ENCODE measurements at regions not wholly inside any gene's neighbourhood (a gene's known extent, or its start where the extent isn't known, plus 50 kb on each side); places are given as distances from the start of the nearest gene placed in this dataset.
A peak's percentile ranks its signal among the peaks of the same experiment; 100 is the strongest.

DNA sequence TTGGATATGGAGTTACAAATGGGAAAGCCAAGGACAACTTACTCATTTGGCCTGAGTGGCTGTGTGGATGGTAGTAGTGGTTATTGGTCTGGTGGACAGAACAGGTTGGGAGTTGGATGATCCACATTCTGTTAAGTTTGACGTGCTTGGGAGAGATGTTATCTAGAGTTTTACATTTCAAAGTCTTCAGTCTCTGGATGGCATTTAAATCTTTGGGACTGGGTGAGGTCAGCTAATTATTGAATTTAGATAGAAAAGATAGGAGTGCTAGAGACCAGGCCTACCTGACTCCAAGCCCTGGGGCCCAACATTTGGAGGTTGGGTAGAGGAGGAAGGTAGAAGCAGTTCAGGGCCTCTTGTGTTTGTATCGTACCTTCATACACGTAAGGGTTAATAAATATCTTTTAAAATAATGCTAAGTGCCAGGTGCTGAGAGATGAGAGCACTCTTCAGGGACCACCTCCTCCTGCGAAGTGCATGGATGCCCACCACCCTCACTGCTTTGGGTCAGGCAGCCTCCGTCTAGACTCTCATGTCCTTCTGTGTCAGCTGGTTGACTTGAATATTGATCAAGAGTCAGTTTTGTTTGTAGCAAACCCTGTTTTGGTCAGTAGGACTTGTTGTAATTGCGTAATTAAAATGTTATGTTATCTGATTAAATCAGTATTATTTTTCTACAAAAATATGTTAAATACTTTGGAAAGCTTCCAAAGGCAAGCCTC is 460.4 kb upstream of the RGS6 start:
- no peak for DNase-seq

DNA sequence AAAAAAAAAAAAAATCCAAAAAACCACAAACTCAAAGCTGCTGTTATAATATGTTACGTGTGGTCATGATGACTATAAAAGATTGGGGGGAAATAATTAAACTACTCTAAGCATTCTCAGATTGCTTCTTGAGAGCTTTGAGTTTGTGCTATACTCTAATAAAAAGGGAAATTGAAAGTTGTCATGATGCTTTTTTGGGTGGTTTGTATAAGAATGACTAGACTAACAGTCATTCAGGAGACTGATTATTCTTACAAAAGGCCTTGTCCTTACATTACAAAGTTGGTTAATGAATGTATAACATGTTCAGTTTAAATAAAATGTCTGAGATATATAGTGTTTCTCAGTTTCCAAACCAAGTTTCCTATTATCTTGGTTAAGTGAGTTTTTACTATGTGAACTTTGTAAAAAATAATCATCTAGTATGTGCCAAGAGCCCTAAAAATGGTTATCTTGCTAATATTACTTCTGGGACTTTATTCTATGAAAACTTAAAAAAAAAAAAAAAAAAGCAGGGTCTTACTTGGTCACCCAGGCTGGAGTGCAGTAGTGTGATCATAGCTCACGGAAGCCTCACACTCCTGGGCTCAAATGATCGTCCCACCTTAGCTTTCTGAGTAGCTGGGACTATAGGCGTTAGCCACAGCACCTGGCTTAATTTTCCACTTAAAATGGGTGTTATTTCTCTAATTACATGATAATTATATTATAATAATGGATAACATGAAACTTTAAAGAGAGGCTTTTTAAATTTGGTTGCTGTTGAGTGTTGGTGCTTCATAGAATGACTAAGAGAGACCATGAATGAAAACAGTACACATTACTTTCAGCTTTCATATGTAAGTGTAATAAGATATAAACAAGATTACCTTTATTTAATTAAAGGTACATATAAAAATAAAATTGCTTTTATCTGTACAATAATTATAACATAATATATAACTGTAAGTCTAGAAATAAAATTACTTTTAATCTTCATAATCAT is 459.6 kb upstream of the RGS6 start:
- peak in 1 of 5 experiments; percentile 58 for DNase-seq

DNA sequence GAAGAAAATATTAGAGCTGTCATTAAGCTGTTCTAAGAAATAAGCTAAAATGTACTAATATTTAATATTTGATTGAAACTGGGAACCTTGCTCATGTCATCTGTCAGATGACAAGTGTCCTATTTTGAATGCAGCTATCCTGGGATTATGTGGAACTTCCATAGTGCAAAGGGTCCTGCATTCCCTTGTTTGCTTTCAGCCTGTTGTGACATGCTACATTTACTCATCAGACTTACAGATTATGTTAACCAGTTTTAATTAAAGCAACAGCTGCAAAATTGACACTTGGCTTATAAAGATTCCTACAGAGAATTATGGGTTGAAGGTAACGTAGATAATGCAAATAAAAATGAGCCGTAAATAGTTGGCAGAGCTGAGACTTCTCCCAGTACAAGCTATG is 458.4 kb upstream of the RGS6 start:
- DNase-seq: no peak

DNA sequence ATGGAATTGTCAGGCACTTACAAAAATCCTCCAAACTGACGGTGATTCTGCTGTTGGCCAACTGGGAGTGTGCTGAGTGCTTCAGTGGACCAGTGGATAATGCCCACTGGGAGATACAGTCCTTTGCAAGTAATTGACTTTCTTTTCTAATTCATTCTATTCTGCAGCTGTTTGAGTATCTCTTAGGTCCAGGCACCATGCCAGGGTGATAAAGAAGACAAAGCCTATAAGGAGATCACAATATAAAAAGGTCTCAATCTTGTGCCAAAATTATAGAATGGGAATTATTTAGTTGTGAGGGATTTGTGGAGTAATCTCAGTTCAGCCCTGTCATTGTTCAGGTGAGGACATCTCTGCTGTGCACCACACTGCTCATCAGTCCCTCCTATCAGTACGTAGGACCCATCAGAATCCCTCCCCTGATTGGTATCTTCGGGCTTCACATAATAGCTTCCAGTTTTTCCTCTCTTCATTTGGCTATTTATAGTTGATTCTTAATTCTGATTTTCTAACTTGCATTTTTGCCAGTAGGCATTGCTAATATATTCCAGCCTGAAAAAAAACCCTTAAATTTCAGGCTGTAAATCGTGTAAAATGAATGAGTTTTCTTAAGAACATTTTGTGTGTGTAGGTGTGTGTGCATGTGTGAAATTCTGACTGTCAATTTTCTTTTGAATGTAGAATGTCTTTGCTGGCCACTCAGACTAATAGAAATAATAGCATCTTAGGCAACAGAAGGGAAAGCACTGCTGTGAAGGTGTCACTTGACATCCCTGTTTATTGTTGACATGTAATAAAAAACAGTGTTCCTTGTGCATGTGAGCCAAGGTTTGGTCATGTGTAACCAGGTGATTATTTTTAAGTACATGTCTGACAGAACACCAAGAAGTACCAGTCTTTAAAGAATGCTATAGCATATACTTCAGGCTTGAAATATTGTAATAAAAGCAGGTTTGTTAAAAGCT is 457.6 kb upstream of the RGS6 start:
- DNase-seq: no peak

DNA sequence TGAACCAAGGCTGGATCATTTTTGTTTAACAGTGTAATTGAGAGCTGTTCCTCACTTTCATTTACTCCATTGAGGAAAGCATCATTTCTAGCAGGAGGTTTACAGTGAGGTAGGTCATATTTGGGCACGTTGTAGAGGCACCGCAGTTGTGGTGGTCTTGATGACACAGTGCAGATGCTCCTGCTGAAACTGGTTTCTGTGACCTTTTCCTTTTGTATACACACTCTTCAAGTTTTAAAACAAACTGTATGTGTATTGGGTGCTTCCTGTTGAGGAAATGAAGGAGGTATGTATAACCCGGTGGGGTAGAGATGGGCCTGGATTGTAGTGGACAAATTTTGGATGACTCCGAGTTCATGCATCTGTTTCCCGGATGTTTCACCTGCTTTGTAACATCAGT is 456.3 kb upstream of the RGS6 start:
- no peak for DNase-seq

DNA sequence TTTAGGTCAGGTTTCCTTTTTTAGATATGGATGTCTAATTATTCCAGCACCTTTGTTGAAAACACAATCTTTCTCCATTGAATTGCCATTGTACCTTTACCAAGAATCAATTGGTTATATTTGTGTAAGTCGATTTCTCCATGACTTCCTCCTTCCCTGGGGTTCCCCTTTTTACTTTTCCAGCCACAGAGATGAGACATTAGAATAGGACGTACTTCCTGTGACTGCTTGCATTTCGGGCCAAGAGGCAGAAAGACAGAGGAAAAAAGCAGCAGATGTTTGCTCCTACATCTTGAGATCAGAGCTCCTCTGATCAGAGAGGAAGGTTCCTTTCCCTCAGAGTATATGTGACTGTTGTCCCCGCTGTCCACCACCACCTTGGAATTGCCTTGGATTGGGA is 453.7 kb upstream of the RGS6 start:
- DNase-seq: no peak

DNA sequence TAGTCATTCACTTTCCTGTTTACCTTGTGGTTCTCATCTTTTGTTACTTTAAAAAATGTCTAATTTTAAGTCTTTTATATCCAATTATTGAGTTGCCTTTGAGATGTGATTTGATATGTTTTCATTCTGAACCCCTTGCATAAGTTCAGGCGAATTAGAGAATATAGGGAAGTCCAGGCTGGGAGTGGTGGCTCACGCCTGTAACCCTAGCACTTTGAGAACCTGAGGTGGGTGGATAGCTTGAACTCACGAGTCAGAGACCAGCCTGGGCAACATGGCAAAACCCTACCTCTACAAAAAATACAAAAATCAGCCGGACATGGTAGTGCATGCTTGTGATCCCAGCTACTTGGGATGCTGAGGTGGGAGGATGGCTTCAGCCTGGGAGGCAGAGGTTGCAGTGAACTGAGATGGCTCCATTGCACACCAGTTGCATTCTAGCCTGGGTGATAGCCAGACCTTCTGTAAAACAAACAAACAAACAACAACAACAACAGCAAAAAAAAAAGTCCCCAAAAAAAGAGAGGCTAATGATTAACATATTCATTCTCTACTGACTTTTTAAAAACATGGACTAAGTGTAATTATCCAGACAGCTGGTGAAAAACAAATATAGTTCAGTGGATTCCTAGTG is 451.1 kb upstream of the RGS6 start:
- no peak for DNase-seq

DNA sequence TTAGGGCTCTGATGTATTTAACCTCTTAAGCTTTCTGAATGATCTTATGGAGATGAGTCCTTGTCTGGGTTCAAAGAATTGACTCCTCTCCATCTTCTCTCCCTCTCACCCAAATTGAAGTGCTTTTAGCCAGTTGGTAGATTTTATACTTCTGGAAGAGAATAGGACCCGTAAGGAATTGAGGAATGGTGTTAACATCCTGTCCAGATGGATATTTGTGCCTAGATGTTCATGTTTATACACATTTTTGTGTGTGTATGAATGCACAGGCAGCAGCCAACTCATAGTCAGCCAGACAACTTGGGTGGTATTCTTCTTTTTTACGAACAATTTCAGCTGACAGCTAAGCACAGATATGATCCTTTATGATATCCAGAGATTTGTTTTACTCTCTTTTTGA is 449.6 kb upstream of the RGS6 start:
- no peak for DNase-seq

DNA sequence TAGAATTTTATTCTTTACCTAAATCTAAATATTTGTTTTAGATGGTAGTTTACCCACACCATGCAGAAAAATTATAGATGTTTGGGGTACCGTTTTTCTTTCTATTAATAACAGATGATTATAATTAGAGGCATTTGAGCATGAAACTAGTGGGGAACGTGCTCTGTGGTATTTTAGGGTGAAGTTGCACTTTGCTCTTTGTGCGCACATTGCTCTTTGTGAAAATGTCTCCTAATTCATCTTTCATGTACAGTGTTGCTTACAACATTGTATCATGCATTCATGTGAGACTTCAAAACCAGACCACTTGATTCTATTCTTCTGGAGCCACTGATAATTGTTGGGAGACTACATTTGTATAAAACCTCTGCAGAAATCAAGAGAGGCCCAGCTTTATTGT is 449.1 kb upstream of the RGS6 start:
- DNase-seq: no peak

DNA sequence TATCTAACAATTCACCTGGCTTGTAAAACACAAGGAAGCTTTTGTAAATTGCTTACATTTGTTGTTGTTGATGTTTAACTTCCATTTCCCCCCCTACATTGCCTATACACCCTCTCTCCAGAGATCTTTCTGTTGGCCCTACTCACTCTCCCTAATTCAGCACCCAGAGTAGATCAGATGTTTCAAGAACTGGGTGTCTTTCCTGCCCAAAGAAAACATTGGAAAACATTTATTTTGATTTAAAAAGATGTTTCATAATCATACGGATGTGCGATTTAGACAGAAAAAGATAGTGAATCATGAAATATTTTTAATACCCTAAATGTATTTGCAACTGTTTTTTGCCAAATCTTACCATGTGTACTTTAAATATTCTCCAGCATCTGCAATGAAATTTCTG is 446.4 kb upstream of the RGS6 start:
- no peak for DNase-seq

DNA sequence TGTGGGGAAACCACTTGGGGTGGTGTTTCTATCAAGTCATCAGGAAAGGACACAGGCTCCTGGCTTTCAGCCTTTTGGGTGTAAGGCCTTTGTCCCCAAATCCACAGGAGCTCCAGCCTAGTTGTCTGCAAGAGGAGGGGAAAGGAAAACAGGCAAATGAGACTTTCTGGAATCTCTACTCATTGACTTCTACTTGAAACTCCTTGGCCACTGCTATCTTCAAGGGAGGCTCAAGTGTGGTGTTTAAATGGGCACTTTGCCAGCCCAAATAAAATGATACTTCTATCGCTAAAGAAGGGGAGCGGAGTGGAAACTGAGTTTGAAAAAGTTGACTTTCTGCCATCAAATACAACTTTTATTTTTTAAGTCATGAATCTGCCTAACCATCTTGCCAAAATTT is 445.9 kb upstream of the RGS6 start:
- no peak for DNase-seq

DNA sequence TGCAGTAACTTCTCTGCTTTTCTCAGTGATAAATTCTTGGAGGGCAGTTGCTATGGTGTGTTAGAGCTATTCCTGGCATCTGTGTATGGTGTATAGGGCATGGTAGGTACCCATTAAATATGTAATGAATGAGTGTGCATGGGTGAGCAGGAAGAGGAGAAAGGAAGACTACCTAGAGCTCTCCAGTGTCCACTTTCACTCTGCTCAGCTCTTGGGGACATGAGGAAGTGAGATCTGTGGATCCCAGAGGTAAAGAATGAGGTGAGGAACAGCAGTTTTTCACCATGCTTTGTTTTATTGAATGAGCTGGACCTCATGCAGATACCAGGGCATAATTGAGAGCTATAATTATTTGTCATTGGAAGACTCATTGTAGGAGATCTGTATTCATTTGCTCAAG is 444.8 kb upstream of the RGS6 start:
- no peak for DNase-seq

DNA sequence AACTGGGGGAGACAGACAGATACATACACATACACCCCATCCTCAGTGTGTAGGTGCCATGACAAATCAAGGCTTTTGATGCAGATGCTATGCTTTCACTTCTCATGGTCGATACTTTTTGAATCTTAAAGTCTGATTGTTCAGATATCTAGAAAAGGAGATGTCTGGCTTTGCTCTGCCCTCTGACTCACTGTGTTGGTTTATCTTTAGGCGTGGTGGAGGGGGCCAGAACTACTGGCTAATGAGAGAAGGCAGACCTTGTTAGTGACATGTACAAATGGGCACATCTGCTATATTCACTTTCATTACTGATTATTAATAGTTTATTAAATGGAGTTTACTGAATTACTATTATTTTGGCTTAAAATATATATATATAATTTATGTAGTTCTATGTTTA is 444.3 kb upstream of the RGS6 start:
- no peak for DNase-seq

DNA sequence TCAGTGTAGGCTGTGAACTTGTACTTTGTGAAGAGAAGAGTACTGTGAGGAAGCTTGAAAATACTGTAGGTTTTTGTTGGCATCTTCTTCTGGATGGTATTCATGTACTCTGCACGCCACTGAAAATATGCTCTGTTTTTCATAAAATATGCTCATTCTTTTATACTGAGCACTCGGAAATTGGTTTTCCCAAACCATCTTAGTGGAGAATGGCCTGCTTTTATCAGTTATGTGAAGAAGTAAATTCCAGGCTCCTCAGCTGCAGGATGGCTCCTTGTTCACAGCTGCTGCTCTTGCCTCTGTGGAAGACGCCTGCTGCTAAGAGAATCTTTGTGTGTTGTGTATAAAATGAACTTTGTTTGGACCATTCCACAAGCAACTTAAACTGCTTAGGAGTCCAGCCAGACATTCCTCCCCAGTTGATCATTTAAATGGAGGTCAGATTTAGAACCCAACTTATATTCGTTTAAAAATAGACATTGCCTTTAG is 443.5 kb upstream of the RGS6 start:
- DNase-seq: no peak

DNA sequence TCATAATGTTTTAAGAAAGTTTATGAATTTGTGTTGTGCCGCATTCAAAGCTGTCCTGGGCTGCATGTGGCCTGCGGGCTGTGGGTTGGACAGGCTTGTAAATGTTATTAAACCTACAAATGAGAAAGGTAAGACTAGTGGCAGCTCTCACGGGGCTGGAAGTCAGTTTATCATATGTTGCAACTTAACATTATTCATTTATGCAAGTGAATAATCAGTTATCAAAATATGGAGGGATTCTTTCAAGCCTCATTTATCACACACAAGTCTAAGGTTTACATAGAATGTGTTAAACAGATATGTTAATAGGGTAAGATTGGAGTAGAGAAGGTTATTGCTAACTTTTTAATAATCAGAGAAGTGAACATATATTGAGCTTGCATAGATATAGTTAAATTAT is 442.5 kb upstream of the RGS6 start:
- DNase-seq: no peak

DNA sequence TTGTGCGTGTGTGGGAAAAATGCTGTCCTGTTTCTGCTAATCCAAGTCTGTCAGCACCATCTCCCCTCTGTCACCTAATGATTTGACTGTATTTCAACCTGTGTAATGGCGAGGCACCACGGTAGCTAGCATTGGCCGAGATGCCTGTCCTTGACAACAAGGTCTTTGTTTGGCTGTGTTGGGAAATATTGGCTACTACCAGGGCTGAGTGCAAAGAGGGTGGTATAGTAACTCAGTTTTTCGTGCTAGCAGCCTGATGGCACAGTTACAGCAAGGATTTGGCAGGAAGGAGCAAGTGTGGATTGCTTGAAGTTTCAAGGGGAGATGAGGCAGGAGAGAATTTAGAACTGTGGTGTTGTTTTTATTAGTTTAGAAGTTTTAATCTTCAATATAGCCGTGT is 440.3 kb upstream of the RGS6 start:
- DNase-seq: no peak

DNA sequence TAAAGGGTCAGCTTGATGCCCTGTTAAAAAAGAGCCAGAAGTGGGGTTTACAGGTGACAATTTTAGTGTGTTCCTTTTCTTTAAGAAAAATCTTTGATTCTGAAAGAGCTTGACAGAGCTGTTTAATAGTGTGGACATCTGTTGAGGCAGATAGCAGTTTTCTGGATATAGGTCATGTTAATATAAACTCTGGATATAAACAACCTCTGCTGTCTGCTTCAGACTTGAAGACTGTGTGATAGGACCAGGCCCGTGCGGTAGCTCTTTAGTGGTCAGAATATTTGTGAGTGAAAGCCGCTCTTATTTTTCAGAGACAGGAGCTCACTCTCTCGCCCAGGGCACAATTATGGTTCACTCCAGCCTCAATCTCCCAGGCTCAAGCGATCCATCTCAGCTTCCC is 439.9 kb upstream of the RGS6 start:
- DNase-seq: no peak

DNA sequence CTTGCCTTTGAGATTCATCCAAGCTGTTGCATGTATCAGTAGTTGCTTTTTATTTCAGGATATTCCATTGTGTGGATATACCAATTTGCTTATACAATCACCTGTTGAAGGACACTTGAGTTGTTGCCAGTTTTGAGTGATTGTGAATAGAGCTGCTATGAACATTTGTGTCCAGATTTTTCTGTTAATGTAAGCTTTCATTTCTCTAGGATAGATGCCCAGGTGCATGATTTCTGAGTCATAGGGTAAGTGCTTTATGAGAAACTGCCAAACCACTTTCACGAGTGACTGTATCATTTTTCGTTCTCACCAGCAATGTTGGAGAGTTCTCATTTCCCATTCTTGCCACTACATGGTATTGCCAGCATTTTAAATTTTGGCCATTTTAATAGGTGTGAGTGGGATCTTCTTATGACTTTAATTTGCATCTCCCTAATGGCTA is 434.6 kb upstream of the RGS6 start:
- peak in 1 of 5 experiments; percentile 74 for DNase-seq

DNA sequence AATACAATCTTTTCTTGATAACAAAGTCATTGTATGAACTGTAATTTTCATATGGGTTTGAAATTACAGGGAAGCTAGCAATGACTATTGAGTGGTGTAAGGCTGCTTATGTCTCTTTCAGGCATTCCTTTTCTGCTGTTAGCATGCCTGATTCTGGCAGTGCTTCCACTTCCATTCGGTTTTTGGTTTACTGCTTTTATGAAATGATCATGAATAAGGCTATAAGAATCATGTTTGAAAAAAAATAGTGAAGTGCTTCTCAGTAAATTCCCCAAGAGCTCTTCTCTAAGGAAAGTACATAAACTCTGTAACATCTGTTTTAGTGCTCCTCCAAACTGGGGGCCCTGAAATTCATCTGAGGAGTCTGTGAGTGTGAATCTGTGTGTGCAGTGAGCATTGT is 434.0 kb upstream of the RGS6 start:
- DNase-seq: no peak

DNA sequence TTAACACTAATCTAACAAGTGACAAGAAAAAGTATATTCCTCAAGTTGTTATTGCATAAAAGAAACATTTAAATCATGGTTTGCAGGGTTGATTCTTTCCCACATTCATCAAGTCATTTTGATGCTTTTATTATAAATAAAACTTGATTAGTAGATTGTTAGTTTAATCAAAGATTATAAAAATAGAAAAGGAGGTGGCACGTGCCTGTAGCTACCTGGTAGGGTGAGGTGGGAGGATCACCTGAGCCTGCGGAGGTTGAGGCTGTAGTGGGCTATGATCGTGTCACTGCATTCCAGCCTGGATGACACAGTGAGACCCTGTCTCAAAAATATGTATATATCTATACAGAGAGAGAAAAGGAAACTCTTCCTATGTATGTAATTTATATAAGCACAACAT is 433.2 kb upstream of the RGS6 start:
- no peak for DNase-seq

DNA sequence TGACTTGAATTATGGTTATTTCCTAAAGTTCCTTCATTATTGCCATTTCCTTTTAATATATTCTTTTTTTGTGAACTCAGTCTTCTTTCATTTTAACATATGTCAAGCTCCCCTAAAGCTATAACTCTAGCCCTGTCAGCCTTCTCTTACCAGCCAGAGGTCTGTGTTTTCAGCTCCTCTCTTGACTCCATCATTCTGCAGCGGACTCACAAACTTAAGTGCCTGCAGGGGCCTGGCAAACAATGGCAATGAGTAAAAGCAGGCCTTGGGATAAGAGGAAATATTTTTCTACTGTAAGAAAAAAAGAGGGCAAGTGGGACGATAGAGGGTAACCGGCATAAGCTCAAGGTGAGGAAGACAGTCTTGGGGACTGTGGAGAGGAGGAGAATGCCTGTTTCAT is 424.5 kb upstream of the RGS6 start:
- no peak for DNase-seq

DNA sequence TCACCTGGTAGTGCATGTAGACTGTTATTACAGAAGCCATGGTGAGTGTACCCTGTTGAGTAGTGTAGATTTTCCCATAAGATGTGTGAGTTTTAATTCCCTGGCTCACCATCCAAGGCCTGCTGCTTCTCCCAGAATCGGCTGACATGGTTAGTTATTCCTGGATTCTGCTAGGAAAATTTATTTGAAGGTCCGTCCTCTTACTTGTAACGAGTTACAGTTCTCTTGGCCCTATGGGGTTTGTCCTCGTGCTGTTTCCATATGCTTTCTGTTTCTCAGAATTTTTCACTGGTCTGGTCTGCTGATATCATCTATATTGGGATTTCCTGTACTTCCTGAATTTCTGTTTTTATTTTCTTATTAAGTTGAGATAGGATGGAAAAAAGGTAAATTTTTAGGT is 423.3 kb upstream of the RGS6 start:
- DNase-seq: no peak
